ENCODE measurements at regions not wholly inside any gene's neighbourhood (a gene's known extent, or its start where the extent isn't known, plus 50 kb on each side); places are given as distances from the start of the nearest gene placed in this dataset.

DNA sequence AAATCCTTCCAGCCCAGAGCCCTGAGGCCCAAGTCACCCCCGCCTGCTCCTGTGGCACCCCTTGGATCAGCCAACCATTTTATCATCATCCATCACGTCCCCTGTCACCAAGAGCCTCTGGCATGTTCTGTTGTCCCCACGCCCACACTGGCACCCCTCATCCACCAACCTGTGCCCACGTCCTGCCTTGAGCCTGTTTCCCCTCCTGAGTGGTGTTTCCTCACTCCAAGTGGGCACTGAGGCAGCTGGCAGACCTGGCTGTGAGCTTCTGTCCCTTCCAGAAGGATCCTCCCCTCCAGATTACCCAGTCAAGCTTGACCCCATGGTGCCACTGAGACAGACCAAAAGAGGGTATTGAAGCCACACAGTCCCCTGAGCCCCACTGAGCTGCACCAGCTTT is 71.4 kb upstream of the ANTXRL start (continued):
- TF ChIP-seq, protein P1, sequence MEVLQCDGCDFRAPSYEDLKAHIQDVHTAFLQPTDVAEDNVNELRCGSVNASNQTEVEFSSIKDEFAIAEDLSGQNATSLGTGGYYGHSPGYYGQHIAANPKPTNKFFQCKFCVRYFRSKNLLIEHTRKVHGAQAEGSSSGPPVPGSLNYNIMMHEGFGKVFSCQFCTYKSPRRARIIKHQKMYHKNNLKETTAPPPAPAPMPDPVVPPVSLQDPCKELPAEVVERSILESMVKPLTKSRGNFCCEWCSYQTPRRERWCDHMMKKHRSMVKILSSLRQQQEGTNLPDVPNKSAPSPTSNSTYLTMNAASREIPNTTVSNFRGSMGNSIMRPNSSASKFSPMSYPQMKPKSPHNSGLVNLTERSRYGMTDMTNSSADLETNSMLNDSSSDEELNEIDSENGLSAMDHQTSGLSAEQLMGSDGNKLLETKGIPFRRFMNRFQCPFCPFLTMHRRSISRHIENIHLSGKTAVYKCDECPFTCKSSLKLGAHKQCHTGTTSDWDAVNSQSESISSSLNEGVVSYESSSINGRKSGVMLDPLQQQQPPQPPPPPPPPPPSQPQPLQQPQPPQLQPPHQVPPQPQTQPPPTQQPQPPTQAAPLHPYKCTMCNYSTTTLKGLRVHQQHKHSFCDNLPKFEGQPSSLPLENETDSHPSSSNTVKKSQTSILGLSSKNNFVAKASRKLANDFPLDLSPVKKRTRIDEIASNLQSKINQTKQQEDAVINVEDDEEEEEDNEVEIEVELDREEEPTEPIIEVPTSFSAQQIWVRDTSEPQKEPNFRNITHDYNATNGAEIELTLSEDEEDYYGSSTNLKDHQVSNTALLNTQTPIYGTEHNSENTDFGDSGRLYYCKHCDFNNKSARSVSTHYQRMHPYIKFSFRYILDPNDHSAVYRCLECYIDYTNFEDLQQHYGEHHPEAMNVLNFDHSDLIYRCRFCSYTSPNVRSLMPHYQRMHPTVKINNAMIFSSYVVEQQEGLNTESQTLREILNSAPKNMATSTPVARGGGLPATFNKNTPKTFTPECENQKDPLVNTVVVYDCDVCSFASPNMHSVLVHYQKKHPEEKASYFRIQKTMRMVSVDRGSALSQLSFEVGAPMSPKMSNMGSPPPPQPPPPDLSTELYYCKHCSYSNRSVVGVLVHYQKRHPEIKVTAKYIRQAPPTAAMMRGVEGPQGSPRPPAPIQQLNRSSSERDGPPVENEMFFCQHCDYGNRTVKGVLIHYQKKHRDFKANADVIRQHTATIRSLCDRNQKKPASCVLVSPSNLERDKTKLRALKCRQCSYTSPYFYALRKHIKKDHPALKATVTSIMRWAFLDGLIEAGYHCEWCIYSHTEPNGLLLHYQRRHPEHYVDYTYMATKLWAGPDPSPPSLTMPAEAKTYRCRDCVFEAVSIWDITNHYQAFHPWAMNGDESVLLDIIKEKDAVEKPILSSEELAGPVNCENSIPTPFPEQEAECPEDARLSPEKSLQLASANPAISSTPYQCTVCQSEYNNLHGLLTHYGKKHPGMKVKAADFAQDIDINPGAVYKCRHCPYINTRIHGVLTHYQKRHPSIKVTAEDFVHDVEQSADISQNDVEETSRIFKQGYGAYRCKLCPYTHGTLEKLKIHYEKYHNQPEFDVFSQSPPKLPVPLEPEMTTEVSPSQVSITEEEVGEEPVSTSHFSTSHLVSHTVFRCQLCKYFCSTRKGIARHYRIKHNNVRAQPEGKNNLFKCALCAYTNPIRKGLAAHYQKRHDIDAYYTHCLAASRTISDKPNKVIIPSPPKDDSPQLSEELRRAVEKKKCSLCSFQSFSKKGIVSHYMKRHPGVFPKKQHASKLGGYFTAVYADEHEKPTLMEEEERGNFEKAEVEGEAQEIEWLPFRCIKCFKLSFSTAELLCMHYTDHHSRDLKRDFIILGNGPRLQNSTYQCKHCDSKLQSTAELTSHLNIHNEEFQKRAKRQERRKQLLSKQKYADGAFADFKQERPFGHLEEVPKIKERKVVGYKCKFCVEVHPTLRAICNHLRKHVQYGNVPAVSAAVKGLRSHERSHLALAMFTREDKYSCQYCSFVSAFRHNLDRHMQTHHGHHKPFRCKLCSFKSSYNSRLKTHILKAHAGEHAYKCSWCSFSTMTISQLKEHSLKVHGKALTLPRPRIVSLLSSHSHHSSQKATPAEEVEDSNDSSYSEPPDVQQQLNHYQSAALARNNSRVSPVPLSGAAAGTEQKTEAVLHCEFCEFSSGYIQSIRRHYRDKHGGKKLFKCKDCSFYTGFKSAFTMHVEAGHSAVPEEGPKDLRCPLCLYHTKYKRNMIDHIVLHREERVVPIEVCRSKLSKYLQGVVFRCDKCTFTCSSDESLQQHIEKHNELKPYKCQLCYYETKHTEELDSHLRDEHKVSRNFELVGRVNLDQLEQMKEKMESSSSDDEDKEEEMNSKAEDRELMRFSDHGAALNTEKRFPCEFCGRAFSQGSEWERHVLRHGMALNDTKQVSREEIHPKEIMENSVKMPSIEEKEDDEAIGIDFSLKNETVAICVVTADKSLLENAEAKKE (CRISPR knock-in tag; IDR thresholded peaks at IDR 0.05): no peak
- TF ChIP-seq STAT1 (IDR thresholded peaks at IDR 0.05; ENCODE audit: unreplicated experiment): no peak
- TF ChIP-seq, protein P2, sequence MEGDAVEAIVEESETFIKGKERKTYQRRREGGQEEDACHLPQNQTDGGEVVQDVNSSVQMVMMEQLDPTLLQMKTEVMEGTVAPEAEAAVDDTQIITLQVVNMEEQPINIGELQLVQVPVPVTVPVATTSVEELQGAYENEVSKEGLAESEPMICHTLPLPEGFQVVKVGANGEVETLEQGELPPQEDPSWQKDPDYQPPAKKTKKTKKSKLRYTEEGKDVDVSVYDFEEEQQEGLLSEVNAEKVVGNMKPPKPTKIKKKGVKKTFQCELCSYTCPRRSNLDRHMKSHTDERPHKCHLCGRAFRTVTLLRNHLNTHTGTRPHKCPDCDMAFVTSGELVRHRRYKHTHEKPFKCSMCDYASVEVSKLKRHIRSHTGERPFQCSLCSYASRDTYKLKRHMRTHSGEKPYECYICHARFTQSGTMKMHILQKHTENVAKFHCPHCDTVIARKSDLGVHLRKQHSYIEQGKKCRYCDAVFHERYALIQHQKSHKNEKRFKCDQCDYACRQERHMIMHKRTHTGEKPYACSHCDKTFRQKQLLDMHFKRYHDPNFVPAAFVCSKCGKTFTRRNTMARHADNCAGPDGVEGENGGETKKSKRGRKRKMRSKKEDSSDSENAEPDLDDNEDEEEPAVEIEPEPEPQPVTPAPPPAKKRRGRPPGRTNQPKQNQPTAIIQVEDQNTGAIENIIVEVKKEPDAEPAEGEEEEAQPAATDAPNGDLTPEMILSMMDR (conservative IDR thresholded peaks at IDR 0.05; ENCODE audit: low read depth in 2 of 2): no peak
- TF ChIP-seq, protein P3, sequence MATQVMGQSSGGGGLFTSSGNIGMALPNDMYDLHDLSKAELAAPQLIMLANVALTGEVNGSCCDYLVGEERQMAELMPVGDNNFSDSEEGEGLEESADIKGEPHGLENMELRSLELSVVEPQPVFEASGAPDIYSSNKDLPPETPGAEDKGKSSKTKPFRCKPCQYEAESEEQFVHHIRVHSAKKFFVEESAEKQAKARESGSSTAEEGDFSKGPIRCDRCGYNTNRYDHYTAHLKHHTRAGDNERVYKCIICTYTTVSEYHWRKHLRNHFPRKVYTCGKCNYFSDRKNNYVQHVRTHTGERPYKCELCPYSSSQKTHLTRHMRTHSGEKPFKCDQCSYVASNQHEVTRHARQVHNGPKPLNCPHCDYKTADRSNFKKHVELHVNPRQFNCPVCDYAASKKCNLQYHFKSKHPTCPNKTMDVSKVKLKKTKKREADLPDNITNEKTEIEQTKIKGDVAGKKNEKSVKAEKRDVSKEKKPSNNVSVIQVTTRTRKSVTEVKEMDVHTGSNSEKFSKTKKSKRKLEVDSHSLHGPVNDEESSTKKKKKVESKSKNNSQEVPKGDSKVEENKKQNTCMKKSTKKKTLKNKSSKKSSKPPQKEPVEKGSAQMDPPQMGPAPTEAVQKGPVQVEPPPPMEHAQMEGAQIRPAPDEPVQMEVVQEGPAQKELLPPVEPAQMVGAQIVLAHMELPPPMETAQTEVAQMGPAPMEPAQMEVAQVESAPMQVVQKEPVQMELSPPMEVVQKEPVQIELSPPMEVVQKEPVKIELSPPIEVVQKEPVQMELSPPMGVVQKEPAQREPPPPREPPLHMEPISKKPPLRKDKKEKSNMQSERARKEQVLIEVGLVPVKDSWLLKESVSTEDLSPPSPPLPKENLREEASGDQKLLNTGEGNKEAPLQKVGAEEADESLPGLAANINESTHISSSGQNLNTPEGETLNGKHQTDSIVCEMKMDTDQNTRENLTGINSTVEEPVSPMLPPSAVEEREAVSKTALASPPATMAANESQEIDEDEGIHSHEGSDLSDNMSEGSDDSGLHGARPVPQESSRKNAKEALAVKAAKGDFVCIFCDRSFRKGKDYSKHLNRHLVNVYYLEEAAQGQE (IDR thresholded peaks at IDR 0.05; ENCODE audit: unreplicated experiment): no peak

All from GM23338 (cell line).